HCT116 (cell line): ENCODE measurements at regions not wholly inside any gene's neighbourhood (a gene's known extent, or its start where the extent isn't known, plus 50 kb on each side); places are given as distances from the start of the nearest gene placed in this dataset.

Experiments
- ATAC-seq: fragments of 200-7000 bp; cut with Tn5 transposase; 2 replicates; pipeline ENCODE4 v1.9.1; 2020; ENCODE audit warnings: mild to moderate bottlenecking, moderate library complexity
- BruUV-seq: library from RNA; stranded (reverse); fragments of 400-500 nt; replicated peaks from 2 replicates; lab custom pipeline; 2021; lab: Mats Ljungman, UMichigan
- CTCF ChIA-PET: fragments of 300-600 bp; sonication (Branson Sonifier 250); formaldehyde crosslinking; loops from one replicate; lab custom pipeline; 2021; ENCODE audit warnings: antibody characterized with exemption; lab: Charles Lee
- POLR2A ChIA-PET: fragments of 300-600, 350-600 bp; sonication (Branson Sonifier 250); formaldehyde crosslinking; loops from one replicate; lab custom pipeline; 2021; ENCODE audit warnings: antibody characterized with exemption; lab: Charles Lee
- RAD21 ChIA-PET, 2 experiments: fragments of 300-600 bp; sonication (Branson Sonifier 250); formaldehyde crosslinking; loops; one replicate each; lab custom pipeline; 2023; ENCODE audit warnings: low total read pairs in 2 of 2; ENCODE audit not compliant: uncharacterized antibody in 2 of 2, unreplicated experiment in 2 of 2, low non-redundant PET in 1 of 2; lab: Charles Lee
- DNase-seq: peaks from one replicate; pipeline ENCODE4 v3.0.0-alpha.2; 2010; ENCODE audit warnings: low read depth, low spot score
- H2AFZ ChIP-seq: fragments of 200-600 bp; shearing (Covaris generic), sonication (generic); 2 replicates; pipeline ENCODE4 v1.6.1; 2017; ENCODE audit warnings: low read depth, mixed run types, mixed read lengths, antibody characterized with exemption, low read length; ENCODE audit not compliant: poor library complexity, severe bottlenecking
- H3K27ac ChIP-seq: 2 replicates; pipeline ENCODE4 v1.5.1; 2012; ENCODE audit warnings: low read depth, low read length
- H3K27me3 ChIP-seq: fragments of 200-600 bp; sonication (generic); 2 replicates; pipeline ENCODE4 v1.6.1; 2016; ENCODE audit warnings: mixed run types, low read length, mixed read lengths; ENCODE audit not compliant: insufficient read depth
- H3K36me3 ChIP-seq, 2 experiments: fragments of 200-500 bp in 1 of 2; fragments of 200-600 bp in 1 of 2; sonication (Bioruptor generic) in 1 of 2; sonication (generic) in 1 of 2; 2 replicates each; pipeline versions ENCODE4 v1.5.1 to v1.6.1; 2014 to 2016; ENCODE audit warnings: low read length in 2 of 2, inconsistent platforms in 1 of 2, mixed read lengths in 1 of 2, mixed run types in 1 of 2; ENCODE audit not compliant: insufficient read depth in 2 of 2, control insufficient read depth in 1 of 2
- H3K4me1 ChIP-seq, 2 experiments: fragments of 200-600 bp in 1 of 2; sonication (generic) in 1 of 2; 2 replicates each; pipeline versions ENCODE4 v1.5.1 to v1.6.1; 2012 to 2017; ENCODE audit warnings: low read length in 2 of 2, inconsistent platforms in 1 of 2, mild to moderate bottlenecking in 1 of 2, mixed read lengths in 1 of 2, mixed run types in 1 of 2, moderate library complexity in 1 of 2; ENCODE audit not compliant: insufficient read depth in 2 of 2, control insufficient read depth in 1 of 2
- H3K4me2 ChIP-seq: fragments of 200-600 bp; sonication (generic); 2 replicates; pipeline ENCODE4 v1.6.1; 2017; ENCODE audit warnings: mixed run types, low read length, mixed read lengths
- H3K4me3 ChIP-seq, 2 experiments: fragments of 200-600 bp in 1 of 2; sonication (generic) in 1 of 2; replicated peaks in 1 of 2; 2 replicates each; pipeline ENCODE4 v1.5.1; 2011 to 2016; ENCODE audit warnings: low read length in 2 of 2, control low read depth in 1 of 2, low read depth in 1 of 2, mild to moderate bottlenecking in 1 of 2, mixed read lengths in 1 of 2, mixed run types in 1 of 2
- H3K79me2 ChIP-seq: fragments of 200-600 bp; sonication (generic); 2 replicates; pipeline ENCODE4 v1.6.1; 2017; ENCODE audit warnings: mild to moderate bottlenecking, mixed run types, low read length, moderate library complexity, mixed read lengths; ENCODE audit not compliant: insufficient read depth
- H3K9ac ChIP-seq: fragments of 200-600 bp; sonication (generic); 2 replicates; pipeline ENCODE4 v1.6.1; 2016; ENCODE audit warnings: low read length, mixed read lengths
- H3K9me2 ChIP-seq: fragments of 200-600 bp; sonication (generic), shearing (Covaris generic); 2 replicates; pipeline ENCODE4 v1.6.1; 2017; ENCODE audit warnings: mixed run types, mild to moderate bottlenecking, moderate library complexity; ENCODE audit not compliant: insufficient read depth
- H3K9me3 ChIP-seq, 2 experiments: fragments of 200-500 bp in 1 of 2; fragments of 200-600 bp in 1 of 2; sonication (Bioruptor generic) in 1 of 2; sonication (generic) in 1 of 2; 2 replicates each; pipeline ENCODE4 v1.6.1; 2014 to 2017; ENCODE audit warnings: low read length in 2 of 2, mixed read lengths in 2 of 2, inconsistent platforms in 1 of 2, low read depth in 1 of 2, mild to moderate bottlenecking in 1 of 2, mixed run types in 1 of 2, moderate library complexity in 1 of 2; ENCODE audit not compliant: control insufficient read depth in 1 of 2, insufficient read depth in 1 of 2
- H4K20me1 ChIP-seq: fragments of 200-600 bp; sonication (generic), shearing (Covaris generic); 2 replicates; pipeline ENCODE4 v1.6.1; 2017; ENCODE audit warnings: mixed run types, mild to moderate bottlenecking, moderate library complexity; ENCODE audit not compliant: insufficient read depth
- CBX3 ChIP-seq: IDR thresholded peaks from 2 replicates; pipeline ENCODE4 v1.6.1; 2012; ENCODE audit warnings: low read depth
- CEBPB ChIP-seq: IDR thresholded peaks from 2 replicates; pipeline ENCODE4 v1.6.1; 2012; ENCODE audit warnings: low read depth
- EZH2 ChIP-seq: fragments of 200-600 bp; sonication (generic); IDR thresholded peaks from 2 replicates; pipeline ENCODE4 v1.6.1; 2017; ENCODE audit warnings: antibody characterized with exemption, mixed run types
- EZH2phosphoT487 ChIP-seq: fragments of 200-600 bp; IDR thresholded peaks from 2 replicates; pipeline ENCODE4 v1.6.1; 2018; ENCODE audit warnings: antibody characterized with exemption, borderline replicate concordance
- JUND ChIP-seq: IDR thresholded peaks from 2 replicates; pipeline ENCODE4 v1.6.1; 2012
- POLR2A ChIP-seq: IDR thresholded peaks from 2 replicates; pipeline ENCODE4 v1.7.0; 2011; ENCODE audit warnings: borderline replicate concordance; ENCODE audit not compliant: insufficient read depth, insufficient read length; ENCODE audit errors: extremely low read depth
- RAD21 ChIP-seq: IDR thresholded peaks from 2 replicates; pipeline ENCODE4 v1.6.1; 2012; ENCODE audit warnings: low read depth, mild to moderate bottlenecking
- SIN3A ChIP-seq: IDR thresholded peaks from 2 replicates; pipeline ENCODE4 v1.6.1; 2012; ENCODE audit warnings: low read depth
- SP1 ChIP-seq: IDR thresholded peaks from 2 replicates; pipeline ENCODE4 v1.6.1; 2012; ENCODE audit warnings: low read depth
- SRF ChIP-seq: IDR thresholded peaks from 2 replicates; pipeline ENCODE4 v1.6.1; 2012; ENCODE audit warnings: low read depth
- TCF7L2 ChIP-seq: IDR thresholded peaks from 2 replicates; pipeline ENCODE4 v1.7.0; 2011; ENCODE audit warnings: borderline replicate concordance, inconsistent platforms; ENCODE audit not compliant: insufficient read depth, insufficient read length; ENCODE audit errors: extremely low read depth
- YY1 ChIP-seq: IDR thresholded peaks from 2 replicates; pipeline ENCODE4 v1.6.1; 2011; ENCODE audit warnings: low read length, low read depth, moderate library complexity, mild to moderate bottlenecking; ENCODE audit not compliant: insufficient replicate concordance; ENCODE audit errors: extremely low read depth
- ZFX ChIP-seq: fragments of 450-650 bp; IDR thresholded peaks from 2 replicates; pipeline ENCODE4 v1.6.1; 2017
- ZNF274 ChIP-seq: fragments of 200-500 bp; sonication (Bioruptor generic); IDR thresholded peaks from 2 replicates; pipeline ENCODE4 v1.6.1; 2014; ENCODE audit warnings: mild to moderate bottlenecking, low read depth, low read length, inconsistent platforms
- intact Hi-C: fragments of 100-400 bp; cut with micrococcal nuclease; formaldehyde crosslinking; loops from 2 replicates; pipeline ENCODE4 v1.10.0; 2022
- TF ChIP-seq, protein P1 (sequence below): IDR thresholded peaks from 2 replicates; pipeline ENCODE4 v1.6.1; 2012; ENCODE audit warnings: low read depth
- TF ChIP-seq, protein P2 (sequence below): IDR thresholded peaks from 2 replicates; pipeline ENCODE4 v1.6.1; 2012
- TF ChIP-seq, protein P3 (sequence below), 3 experiments: fragments of 200-600 bp in 1 of 3; sonication (generic) in 1 of 3; IDR thresholded peaks in 2 of 3; conservative IDR thresholded peaks in 1 of 3; 2 replicates each; pipeline ENCODE4 v1.5.1; 2012 to 2017; ENCODE audit warnings: low read depth in 2 of 3, low read length in 2 of 3, antibody characterized with exemption in 1 of 3, borderline replicate concordance in 1 of 3, control low read depth in 1 of 3, mild to moderate bottlenecking in 1 of 3, mixed read lengths in 1 of 3, mixed run types in 1 of 3, moderate library complexity in 1 of 3; ENCODE audit not compliant: insufficient read depth in 1 of 3
- TF ChIP-seq, protein P4 (sequence below): IDR thresholded peaks from 2 replicates; pipeline ENCODE4 v1.6.1; 2012

DNA sequence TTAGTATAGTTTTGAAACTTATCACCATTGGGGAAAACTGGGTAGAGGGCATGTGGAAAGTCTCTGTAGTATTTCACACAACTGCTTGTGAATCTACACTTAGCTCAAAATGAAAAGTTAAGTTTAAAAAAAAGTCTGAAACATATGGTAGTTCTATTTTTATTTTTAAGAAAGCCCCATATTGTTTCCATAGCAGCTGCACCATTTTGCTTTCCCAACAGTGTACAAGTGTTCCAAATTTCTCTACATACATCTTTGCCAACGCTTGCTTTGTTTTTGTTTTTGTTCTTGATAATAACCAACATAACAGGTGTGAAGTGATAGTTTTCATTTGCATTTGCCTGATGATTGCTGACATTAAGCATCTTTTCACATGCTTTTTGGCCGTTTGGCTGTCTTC is 445.2 kb downstream of the FAM181B start:
- ChIA-PET RAD21 (no interaction called here), CTCF (no interaction called here), POLR2A (no interaction called here)
- intact Hi-C loops = no loop called here
- H3K4me2 ChIP-seq = no peak overlapping the region
- H3K36me3 ChIP-seq = no peaks in the 10 kb centered on the region
- ATAC-seq (no peak), DNase-seq (no peak)
- H3K4me1 ChIP-seq = no peaks in the 10 kb centered on the region
- H3K27me3 ChIP-seq = no peaks in the 10 kb centered on the region
- H4K20me1 ChIP-seq = no peaks in the 10 kb centered on the region
- no peak overlapping the region for H3K9ac ChIP-seq
- H3K9me2 ChIP-seq = no peaks in the 10 kb centered on the region
- H3K4me3 ChIP-seq = no peak overlapping the region
- no peaks in the 10 kb centered on the region for H3K79me2 ChIP-seq
- BruUV-seq = no TSS peak
- no peak overlapping the region for H2AFZ ChIP-seq
- TF ChIP-seq JUND (no peak), ZNF274 (no peak), TCF7L2 (no peak), SIN3A (no peak), EZH2phosphoT487 (no peak), ZFX (no peak), SP1 (no peak), POLR2A (no peak), RAD21 (no peak), YY1 (no peak), SRF (no peak), CBX3 (no peak), CEBPB (no peak), EZH2 (no peak)
- TF ChIP-seq, protein P1, sequence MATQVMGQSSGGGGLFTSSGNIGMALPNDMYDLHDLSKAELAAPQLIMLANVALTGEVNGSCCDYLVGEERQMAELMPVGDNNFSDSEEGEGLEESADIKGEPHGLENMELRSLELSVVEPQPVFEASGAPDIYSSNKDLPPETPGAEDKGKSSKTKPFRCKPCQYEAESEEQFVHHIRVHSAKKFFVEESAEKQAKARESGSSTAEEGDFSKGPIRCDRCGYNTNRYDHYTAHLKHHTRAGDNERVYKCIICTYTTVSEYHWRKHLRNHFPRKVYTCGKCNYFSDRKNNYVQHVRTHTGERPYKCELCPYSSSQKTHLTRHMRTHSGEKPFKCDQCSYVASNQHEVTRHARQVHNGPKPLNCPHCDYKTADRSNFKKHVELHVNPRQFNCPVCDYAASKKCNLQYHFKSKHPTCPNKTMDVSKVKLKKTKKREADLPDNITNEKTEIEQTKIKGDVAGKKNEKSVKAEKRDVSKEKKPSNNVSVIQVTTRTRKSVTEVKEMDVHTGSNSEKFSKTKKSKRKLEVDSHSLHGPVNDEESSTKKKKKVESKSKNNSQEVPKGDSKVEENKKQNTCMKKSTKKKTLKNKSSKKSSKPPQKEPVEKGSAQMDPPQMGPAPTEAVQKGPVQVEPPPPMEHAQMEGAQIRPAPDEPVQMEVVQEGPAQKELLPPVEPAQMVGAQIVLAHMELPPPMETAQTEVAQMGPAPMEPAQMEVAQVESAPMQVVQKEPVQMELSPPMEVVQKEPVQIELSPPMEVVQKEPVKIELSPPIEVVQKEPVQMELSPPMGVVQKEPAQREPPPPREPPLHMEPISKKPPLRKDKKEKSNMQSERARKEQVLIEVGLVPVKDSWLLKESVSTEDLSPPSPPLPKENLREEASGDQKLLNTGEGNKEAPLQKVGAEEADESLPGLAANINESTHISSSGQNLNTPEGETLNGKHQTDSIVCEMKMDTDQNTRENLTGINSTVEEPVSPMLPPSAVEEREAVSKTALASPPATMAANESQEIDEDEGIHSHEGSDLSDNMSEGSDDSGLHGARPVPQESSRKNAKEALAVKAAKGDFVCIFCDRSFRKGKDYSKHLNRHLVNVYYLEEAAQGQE = no peak
- TF ChIP-seq, protein P2, sequence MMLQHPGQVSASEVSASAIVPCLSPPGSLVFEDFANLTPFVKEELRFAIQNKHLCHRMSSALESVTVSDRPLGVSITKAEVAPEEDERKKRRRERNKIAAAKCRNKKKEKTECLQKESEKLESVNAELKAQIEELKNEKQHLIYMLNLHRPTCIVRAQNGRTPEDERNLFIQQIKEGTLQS = no peak
- TF ChIP-seq, protein P3, sequence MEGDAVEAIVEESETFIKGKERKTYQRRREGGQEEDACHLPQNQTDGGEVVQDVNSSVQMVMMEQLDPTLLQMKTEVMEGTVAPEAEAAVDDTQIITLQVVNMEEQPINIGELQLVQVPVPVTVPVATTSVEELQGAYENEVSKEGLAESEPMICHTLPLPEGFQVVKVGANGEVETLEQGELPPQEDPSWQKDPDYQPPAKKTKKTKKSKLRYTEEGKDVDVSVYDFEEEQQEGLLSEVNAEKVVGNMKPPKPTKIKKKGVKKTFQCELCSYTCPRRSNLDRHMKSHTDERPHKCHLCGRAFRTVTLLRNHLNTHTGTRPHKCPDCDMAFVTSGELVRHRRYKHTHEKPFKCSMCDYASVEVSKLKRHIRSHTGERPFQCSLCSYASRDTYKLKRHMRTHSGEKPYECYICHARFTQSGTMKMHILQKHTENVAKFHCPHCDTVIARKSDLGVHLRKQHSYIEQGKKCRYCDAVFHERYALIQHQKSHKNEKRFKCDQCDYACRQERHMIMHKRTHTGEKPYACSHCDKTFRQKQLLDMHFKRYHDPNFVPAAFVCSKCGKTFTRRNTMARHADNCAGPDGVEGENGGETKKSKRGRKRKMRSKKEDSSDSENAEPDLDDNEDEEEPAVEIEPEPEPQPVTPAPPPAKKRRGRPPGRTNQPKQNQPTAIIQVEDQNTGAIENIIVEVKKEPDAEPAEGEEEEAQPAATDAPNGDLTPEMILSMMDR (IDR thresholded peaks at IDR 0.05 in 2 of 3, conservative IDR thresholded peaks at IDR 0.05 in 1 of 3; ENCODE audit: borderline replicate concordance in 1 of 3, insufficient read depth in 1 of 3, low read depth in 2 of 3, low read length in 2 of 3) = no peak
- TF ChIP-seq, protein P4, sequence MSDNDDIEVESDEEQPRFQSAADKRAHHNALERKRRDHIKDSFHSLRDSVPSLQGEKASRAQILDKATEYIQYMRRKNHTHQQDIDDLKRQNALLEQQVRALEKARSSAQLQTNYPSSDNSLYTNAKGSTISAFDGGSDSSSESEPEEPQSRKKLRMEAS = no peak
- H3K27ac ChIP-seq = no peak overlapping the region
- peaks cover 5 to 8% of the 10 kb centered on the region in 2 experiments; a peak in 2 of 4 replicates for H3K9me3 ChIP-seq
